ENCODE measurements at regions not wholly inside any gene's neighbourhood (a gene's known extent, or its start where the extent isn't known, plus 50 kb on each side); places are given as distances from the start of the nearest gene placed in this dataset.

GRCh38 chr13:112236016-112236415 is 140.1 kb upstream of the SPACA7 start:
- FAIRE-seq (no peak), DNase-seq (ENCODE audit: low read depth in 1 of 2, low spot score in 2 of 2) (no peak)
- H3K27me3 ChIP-seq (replicated peaks in 1 of 4; ENCODE audit: control insufficient read depth in 3 of 4, extremely low read depth in 1 of 4, insufficient read depth in 3 of 4, low read length in 3 of 4), result peaks cover 0 to 5% (median 0%) of the 10 kb centered on the region in 4 experiments; a peak in 1 of 7 replicates
- POLR2A ChIA-PET (ENCODE audit: partially characterized antibody), result no interaction called here
- WGBS, 2 experiments (ENCODE audit: extremely low coverage in 1 of 2, insufficient coverage in 1 of 2, insufficient read length in 1 of 2, insufficient replicate concordance in 2 of 2, low coverage in 1 of 2, low lambda C conversion rate in 2 of 2, missing lambda C conversion rate in 1 of 2), result 85% methylated on average over 7 of the region's 7 CpGs; no CpG with 5 or more reads in 1 of the 2 experiments
- no peaks in the 10 kb centered on the region for H3K36me3 ChIP-seq (ENCODE audit: control insufficient read depth in 2 of 4, insufficient read depth in 4 of 4, low read length in 3 of 4)
- H3K23me2 ChIP-seq (ENCODE audit: low read depth, low read length), result no peaks in the 10 kb centered on the region
- no peak overlapping the region for H3K56ac ChIP-seq (replicated peaks; ENCODE audit: insufficient read length, low read depth, low read length)
- H3K4me1 ChIP-seq (replicated peaks in 1 of 4; ENCODE audit: control insufficient read depth in 3 of 4, insufficient read depth in 4 of 4, low read length in 3 of 4), result no peaks in the 10 kb centered on the region
- no peak overlapping the region for H2BK5ac ChIP-seq (ENCODE audit: low read depth, low read length)
- no peak overlapping the region for H4K91ac ChIP-seq (replicated peaks; ENCODE audit: insufficient read length, low read length)
- H3K4me3 ChIP-seq (ENCODE audit: extremely low read depth in 1 of 4, insufficient read depth in 2 of 4, low read depth in 3 of 4, low read length in 4 of 4), result no peak overlapping the region
- no peak overlapping the region for H4K8ac ChIP-seq (ENCODE audit: extremely low read depth, insufficient read depth, low read length)
- no peaks in the 10 kb centered on the region for H4K20me1 ChIP-seq (replicated peaks in 1 of 2; ENCODE audit: control insufficient read depth in 1 of 2, insufficient read depth in 2 of 2, low read length in 2 of 2)
- H3K4ac ChIP-seq (replicated peaks; ENCODE audit: insufficient read length, low read depth, low read length), result no peak overlapping the region
- no peak overlapping the region for H3K4me2 ChIP-seq (ENCODE audit: insufficient read depth in 1 of 2, low read depth in 2 of 2, low read length in 2 of 2)
- CTCF ChIA-PET (ENCODE audit: partially characterized antibody), result no interaction called here
- H4K5ac ChIP-seq (ENCODE audit: insufficient read length, low read depth, low read length), result no peak overlapping the region
- H3K23ac ChIP-seq (ENCODE audit: insufficient read length), result no peak overlapping the region
- H2BK12ac ChIP-seq (ENCODE audit: low read depth, low read length), result no peak overlapping the region
- H3K18ac ChIP-seq (ENCODE audit: extremely low read depth, low read length), result no peak overlapping the region
- H3K9me3 ChIP-seq (ENCODE audit: insufficient read depth in 2 of 2, low read depth in 1 of 2, low read length in 1 of 2), result peaks cover 4 to 17% of the 10 kb centered on the region in 2 experiments; a peak in 2 of 4 replicates
- H2AK5ac ChIP-seq (ENCODE audit: low read depth, low read length), result no peak overlapping the region
- H2BK120ac ChIP-seq (replicated peaks; ENCODE audit: low read depth, low read length), result no peak overlapping the region
- H3K79me2 ChIP-seq (ENCODE audit: control insufficient read depth in 1 of 2, insufficient read depth in 2 of 2, low read length in 2 of 2), result no peaks in the 10 kb centered on the region
- H3K14ac ChIP-seq (ENCODE audit: insufficient read length), result no peak overlapping the region
- H2AFZ ChIP-seq (ENCODE audit: low read length), result no peak overlapping the region
- no peak overlapping the region for H3K27ac ChIP-seq (ENCODE audit: low read depth, low read length)
- H2BK15ac ChIP-seq (ENCODE audit: low read length), result no peak overlapping the region
- H3K79me1 ChIP-seq (ENCODE audit: low read depth, low read length), result no peaks in the 10 kb centered on the region
- no peak for TF ChIP-seq TCF12 (IDR thresholded peaks at IDR 0.05; ENCODE audit: low read depth, low read length)
- no peak for TF ChIP-seq RBBP5 (IDR thresholded peaks at IDR 0.05; ENCODE audit: borderline replicate concordance, low read depth, low read length)
- no peak for TF ChIP-seq RXRA (IDR thresholded peaks at IDR 0.05; ENCODE audit: insufficient read depth, low read depth, low read length)
- no peak for TF ChIP-seq POU5F1 (IDR thresholded peaks at IDR 0.05; ENCODE audit: low read depth, low read length)
- no peak overlapping the region for H3K9ac ChIP-seq (replicated peaks in 1 of 4; ENCODE audit: extremely low read depth in 1 of 4, low read depth in 3 of 4, low read length in 3 of 4)
- no peak overlapping the region for H2BK20ac ChIP-seq (ENCODE audit: low read length)
